ENCODE measurements at regions not wholly inside any gene's neighbourhood (a gene's known extent, or its start where the extent isn't known, plus 50 kb on each side); places are given as distances from the start of the nearest gene placed in this dataset.

- DNase-seq (ENCODE audit: low read depth in 4 of 4, low spot score in 1 of 4), result no peak
These were observed 428.0 kb downstream of the DHX35 start for GRCh38 chr20:39390186-39390585.

DNA sequence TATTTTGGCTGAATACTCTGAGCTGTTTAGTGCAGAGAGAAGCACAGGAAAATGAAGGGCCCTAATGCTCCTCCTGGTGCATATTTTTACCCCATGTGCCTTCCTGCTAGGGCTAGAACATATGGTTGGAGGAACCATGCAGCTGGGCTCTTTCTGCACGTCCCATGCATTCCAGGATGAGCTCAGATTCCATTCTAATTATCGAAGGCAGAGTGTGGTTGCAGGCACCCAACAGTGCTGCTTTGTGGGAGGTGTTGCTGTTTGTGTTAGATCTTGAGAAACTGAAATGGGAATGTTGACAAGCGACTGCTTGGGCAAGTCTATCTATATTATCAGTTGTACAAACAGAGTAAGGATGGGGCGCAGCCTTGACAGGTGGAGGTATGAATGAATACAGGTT, 419.5 kb downstream of the DHX35 start:
- no peak for DNase-seq (ENCODE audit: low read depth in 4 of 4, low spot score in 1 of 4)

DNA sequence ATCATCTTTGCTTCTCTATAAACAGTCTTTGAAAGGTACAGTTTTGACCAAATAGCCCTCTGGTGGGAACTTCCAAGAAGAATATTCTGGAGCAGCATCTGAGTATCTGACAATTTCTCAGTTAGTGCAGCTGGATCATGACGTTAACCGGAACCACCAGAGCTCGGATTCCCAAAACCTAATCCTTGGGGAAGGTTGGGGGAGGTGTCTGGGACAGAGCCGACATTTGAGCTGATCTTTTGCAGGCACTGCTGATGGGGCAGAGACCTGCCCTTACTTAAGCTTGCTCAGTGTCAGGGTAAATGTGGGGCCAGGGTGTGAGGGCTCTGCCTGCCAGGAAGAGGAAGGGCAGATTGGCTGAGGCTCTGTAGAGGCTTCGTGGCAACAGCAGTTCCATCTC, 416.6 kb downstream of the DHX35 start:
- no peak for DNase-seq (ENCODE audit: low read depth in 4 of 4, low spot score in 1 of 4)

- no peak for DNase-seq (ENCODE audit: low read depth in 4 of 4, low spot score in 1 of 4)
These were observed 414.6 kb downstream of the DHX35 start for GRCh38 chr20:39376788-39377187.

- no peak for DNase-seq (ENCODE audit: low read depth in 4 of 4, low spot score in 1 of 4)
These were observed 402.2 kb downstream of the DHX35 start for GRCh38 chr20:39364320-39364719.

GRCh38 chr20:39359981-39360620, 398.0 kb downstream of the DHX35 start:
- no peak for DNase-seq (ENCODE audit: low read depth in 4 of 4, low spot score in 1 of 4)

GRCh38 chr20:39358052-39358451, 395.9 kb downstream of the DHX35 start:
- DNase-seq (ENCODE audit: low read depth in 4 of 4, low spot score in 1 of 4), result no peak

DNA sequence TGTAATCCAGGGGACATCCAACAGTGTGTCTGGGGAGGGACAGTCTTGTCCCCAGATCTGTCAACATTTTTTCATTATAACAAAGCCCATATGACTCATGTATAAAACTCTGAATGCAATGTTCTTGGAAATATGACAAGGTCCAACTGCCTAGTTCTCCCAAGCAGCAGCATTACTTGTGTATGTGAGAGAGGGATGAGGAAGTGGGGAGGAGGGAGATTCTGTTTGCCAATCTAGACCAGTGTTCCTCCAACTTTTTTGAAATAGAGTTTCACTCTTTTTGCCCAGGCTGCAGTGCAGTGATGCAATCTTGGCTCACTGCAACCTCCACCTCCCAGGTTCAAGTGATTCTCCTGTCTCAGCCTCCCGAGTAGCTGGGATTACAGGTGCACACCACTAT, 394.8 kb downstream of the DHX35 start:
- DNase-seq (ENCODE audit: low read depth in 4 of 4, low spot score in 1 of 4), result no peak

DNA sequence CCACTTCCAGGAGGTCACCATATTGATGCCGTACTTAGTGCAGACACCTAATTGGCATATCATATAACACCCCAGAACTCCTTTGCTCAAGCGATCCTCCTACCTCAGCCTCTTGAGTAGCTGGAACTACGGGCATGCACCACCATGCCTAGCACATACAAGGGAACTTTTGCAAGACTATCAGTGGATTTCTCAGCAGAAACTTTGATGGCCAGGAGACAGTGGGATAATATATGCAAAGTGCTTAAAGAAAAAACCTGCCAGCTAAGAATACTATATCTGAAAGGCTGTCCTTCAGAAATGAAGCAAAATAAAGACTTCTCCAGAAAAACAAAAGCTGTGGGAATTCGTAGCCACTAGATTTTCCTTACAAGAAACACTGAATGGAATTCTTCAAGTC, 387.1 kb downstream of the DHX35 start:
- no peak for DNase-seq (ENCODE audit: low read depth in 4 of 4, low spot score in 1 of 4)

DNA sequence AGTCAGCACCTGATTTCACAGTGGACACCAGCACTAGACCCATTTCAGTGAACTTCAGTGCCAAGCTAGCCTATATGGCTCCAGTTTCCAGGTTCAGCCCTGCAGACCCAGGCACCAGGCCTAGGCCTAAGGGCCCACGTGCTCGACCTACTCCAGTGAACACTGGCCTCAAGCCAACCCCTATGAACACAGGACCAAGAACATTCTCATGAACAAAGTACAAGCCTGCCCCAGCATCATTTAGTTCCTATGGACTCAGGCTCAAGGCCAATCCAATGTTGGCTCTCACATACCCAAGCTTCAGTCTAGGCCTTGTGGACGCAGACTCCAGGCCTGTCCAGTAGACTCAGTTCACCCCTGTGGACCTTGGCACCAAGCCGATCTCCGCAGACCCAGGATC, 385.5 kb downstream of the DHX35 start:
- DNase-seq (ENCODE audit: low read depth in 4 of 4, low spot score in 1 of 4), result no peak

DNA sequence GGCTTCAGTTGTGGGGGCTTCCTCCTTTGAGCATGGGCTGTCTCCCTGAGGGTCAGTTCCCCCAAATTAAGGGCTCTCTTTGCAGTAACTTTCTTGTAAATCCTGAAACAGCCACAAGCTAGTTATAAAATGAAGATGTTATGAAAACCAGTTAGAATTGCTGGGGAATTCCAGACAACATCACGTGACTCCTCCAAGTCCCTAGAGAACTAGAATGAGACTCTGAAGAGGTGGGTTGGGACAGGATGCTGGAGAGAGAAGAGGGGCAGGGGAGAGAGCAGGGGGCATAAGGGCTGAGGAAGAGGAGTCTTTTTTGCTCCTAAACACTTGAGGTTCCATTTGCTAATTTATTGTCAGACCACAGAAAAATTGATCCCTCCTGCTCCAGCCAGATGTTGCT, 380.3 kb downstream of the DHX35 start:
- DNase-seq (ENCODE audit: low read depth in 4 of 4, low spot score in 1 of 4), result no peak

DNA sequence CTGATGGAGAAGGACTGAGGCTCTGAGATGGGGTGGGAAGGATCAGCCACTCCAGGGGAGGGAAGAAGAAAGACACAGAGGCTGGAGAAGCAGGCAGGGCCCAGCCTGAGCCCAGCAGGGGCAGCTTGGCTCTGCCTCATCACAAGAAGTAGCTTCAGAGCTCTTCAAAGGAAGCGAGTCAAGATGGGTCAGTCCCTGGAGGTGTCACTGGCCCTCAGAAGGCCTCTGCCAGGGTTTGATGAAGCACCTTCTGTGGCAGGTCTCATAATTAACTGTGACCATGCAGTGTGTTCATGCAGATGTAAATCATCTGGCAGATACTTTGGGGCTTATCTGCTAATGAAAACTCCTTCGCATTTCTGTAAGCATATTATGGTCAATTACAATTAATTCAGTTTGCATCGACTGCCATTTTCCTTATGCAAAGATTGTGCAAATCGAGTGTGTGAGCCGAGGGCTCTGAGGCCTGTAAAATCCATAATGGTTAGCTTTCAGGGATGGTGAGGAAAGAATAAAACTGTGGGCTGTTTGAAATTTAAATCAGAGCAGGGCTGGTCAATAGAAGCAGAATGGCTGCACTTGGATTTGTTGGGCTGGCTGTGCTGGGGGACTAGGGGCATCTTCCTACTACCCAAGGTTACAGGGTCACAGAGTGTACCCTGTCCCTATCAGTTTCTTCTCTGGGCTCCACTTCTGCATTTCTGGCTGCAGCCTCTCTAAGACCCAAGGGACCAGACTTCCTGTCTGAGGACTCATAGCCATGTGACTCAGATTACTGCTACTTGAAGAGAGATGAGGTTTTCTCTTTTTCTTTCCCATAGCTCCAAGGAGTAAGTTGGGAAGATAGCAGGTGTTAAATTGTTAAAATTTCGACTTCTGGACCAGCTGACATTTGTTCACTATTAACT, 376.6 kb downstream of the DHX35 start:
- DNase-seq (ENCODE audit: low read depth in 4 of 4, low spot score in 1 of 4), result no peak

DNA sequence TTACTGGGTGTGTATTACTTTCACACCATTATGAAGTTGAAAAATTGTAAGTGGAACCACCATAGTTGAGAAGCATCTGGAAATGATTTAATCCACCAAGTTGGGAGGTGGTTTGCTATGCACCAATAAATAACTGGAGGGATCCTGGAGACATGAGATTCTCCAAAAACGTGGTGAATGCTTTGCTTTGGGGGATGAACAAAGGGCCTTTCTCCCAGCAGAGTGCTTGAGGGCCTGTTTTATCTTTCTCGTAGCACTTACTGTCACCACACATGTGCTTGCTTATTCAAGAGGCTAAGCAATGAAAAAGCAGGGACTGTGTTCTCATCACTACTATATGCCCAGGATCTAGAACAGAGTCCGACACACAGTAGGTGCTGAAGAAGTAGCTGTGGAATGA, 371.1 kb downstream of the DHX35 start:
- DNase-seq (ENCODE audit: low read depth in 4 of 4, low spot score in 1 of 4), result no peak

DNA sequence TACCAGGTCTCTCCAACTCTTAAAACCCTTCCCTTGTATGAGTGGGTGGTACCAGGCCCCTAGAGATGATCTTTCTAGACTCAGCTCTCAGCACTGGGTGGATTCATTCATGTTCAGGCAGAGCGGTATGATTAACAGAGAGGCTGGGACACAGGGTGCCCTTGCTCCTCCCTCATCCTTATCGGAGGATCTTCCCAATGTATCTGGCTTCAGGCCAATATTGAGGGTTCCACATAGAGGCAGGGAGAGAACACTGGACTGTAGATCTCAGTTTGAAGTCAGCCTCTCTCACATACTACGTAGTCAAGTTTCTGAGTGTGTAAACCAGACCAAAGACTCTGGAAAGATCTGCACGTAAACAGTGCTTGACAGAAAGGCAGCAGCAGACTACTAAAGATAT, 366.2 kb downstream of the DHX35 start:
- DNase-seq (ENCODE audit: low read depth in 4 of 4, low spot score in 1 of 4), result no peak

GRCh38 chr20:39326050-39326449, 363.9 kb downstream of the DHX35 start:
- no peak for DNase-seq (ENCODE audit: low read depth in 4 of 4, low spot score in 1 of 4)

DNA sequence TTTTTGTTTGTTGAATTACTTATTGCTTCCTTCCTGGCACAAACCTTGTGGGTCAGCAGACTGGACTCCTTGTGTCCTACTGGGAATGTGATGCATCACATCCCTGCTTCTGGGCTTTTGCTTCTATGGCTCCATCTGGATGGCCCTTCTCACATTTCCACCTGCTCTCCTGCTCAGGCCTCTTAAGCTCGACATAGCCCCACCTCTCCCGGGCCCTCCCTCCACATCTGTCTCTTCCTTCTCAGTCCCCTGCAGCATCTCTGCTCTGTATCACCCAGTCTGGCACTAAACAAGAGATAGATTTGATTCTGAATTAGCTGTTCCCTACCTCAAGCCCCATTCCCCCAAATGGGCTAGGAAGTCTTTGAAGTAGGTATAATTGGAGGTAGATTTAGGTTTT, 356.8 kb downstream of the DHX35 start:
- no peak for DNase-seq (ENCODE audit: low read depth in 4 of 4, low spot score in 1 of 4)

- no peak for DNase-seq (ENCODE audit: low read depth in 4 of 4, low spot score in 1 of 4)
These were observed 350.5 kb downstream of the DHX35 start for GRCh38 chr20:39312676-39313075.

GRCh38 chr20:39311851-39312506, 349.8 kb downstream of the DHX35 start:
- no peak for DNase-seq (ENCODE audit: low read depth in 4 of 4, low spot score in 1 of 4)

DNA sequence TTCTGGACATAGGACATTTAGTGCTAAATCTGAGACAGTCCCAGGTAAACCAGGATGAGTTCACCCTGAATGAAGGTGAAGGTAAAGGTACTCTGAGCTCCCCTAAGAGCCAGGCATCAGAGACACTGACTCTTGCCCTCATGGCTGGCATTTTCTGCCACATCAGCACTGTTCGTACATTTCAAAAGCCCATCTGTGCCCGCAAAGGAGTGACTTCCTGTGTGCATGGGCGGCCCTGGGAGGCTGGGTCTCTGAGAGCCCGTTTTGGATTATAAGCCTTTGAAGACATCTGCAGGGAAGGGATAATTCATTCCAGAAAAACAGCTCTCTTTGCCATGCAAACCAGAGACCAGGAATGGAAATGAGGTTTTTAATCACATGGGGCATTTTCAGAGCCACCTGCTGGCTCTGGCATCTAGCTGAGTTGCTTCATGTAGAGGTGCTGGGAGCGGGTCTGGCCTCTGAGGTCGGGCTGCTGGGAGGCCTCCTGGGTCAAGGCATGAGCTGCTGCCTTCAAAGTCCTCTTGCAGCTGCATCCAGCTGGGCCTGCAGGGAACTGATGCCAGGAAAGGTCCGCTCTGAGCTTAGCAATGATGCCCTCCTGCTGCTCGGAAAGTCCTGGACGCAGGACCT, 348.3 kb downstream of the DHX35 start:
- DNase-seq (ENCODE audit: low read depth in 4 of 4, low spot score in 1 of 4), result no peak

DNA sequence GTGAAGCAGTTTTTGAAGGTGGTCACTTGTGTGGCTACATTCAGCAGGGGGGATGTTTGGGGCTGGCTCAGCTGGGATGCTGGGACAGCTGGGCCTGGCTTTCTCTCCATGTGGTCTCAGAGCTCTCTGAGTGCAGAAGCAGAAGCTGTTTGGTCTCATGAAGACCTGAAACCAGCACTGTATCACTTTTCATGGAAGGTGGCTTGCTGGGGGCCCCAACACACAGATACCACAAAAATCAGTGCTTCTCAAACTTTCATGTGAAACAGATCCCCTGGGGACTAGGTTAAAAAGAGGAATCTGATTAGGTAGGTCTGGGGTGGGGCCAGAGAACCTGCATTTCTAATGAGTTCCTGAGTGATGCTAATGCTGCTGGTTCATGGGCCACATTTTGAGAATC, 347.3 kb downstream of the DHX35 start:
- DNase-seq (ENCODE audit: low read depth in 4 of 4, low spot score in 1 of 4), result no peak

- DNase-seq (ENCODE audit: low read depth in 4 of 4, low spot score in 1 of 4), result no peak
These were observed 340.2 kb downstream of the DHX35 start for GRCh38 chr20:39302312-39302711.

DNA sequence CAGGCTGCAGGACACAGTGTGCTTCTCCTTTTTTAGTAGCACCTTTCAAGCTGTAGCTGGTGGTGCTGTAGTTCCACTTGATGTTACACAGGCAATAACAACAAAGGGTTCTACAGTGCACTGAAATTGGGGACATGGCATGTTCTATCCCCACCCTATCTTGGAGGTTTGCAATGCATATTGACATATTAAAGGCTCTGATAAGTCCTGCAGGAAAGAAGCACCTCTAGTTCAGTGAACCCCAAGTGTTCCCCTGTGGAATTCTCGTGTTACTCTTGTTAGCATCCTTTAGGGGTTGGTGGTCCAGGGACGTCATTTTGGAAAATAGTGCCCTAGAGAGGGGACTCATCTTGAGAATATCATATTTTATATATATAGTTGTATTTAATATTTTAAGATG, 337.6 kb downstream of the DHX35 start:
- DNase-seq (ENCODE audit: low read depth in 4 of 4, low spot score in 1 of 4), result no peak
